H1 (cell line): ENCODE measurements at regions not wholly inside any gene's neighbourhood (a gene's known extent, or its start where the extent isn't known, plus 50 kb on each side); places are given as distances from the start of the nearest gene placed in this dataset.

Experiments
- CTCF ChIA-PET: fragments of 300-600 bp; sonication (Branson Sonifier 250); formaldehyde crosslinking; loops from one replicate; lab custom pipeline; 2021; ENCODE audit not compliant: partially characterized antibody; lab: Charles Lee
- POLR2A ChIA-PET: fragments of 300-600 bp; sonication (Branson Sonifier 250); formaldehyde crosslinking; loops from one replicate; lab custom pipeline; 2021; ENCODE audit warnings: inconsistent platforms; ENCODE audit not compliant: partially characterized antibody; lab: Charles Lee
- DNase-seq, 2 experiments: peaks; one replicate each; pipeline versions ENCODE4 v3.0.0 to v3.0.0-alpha.2; 2010 to 2022; ENCODE audit warnings: low spot score in 2 of 2, low read depth in 1 of 2, mixed read lengths in 1 of 2
- FAIRE-seq: peaks from 2 replicates; lab custom pipeline; 2011; peaks lifted over from hg19 to GRCh38; lab: Jason Lieb, UNC
- H2AFZ ChIP-seq: 2 replicates; pipeline ENCODE4 v1.8.1; 2012; ENCODE audit warnings: low read length, inconsistent platforms
- H2AK5ac ChIP-seq: 2 replicates; pipeline ENCODE4 v1.6.1; 2013; ENCODE audit warnings: low read depth, low read length
- H2BK120ac ChIP-seq: replicated peaks from 2 replicates; pipeline ENCODE3; 2013; ENCODE audit warnings: low read depth, low read length, inconsistent platforms
- H2BK12ac ChIP-seq: 2 replicates; pipeline ENCODE4 v1.6.1; 2013; ENCODE audit warnings: low read depth, low read length
- H2BK15ac ChIP-seq: 2 replicates; pipeline ENCODE4 v1.6.1; 2013; ENCODE audit warnings: low read length
- H2BK20ac ChIP-seq: 2 replicates; pipeline ENCODE4 v1.6.1; 2013; ENCODE audit warnings: low read length
- H2BK5ac ChIP-seq: 2 replicates; pipeline ENCODE4 v1.6.1; 2013; ENCODE audit warnings: low read depth, low read length
- H3K14ac ChIP-seq: 2 replicates; pipeline ENCODE4 v1.6.1; 2013; ENCODE audit warnings: inconsistent platforms; ENCODE audit not compliant: insufficient read length
- H3K18ac ChIP-seq: 2 replicates; pipeline ENCODE4 v1.6.1; 2013; ENCODE audit warnings: low read length; ENCODE audit errors: extremely low read depth
- H3K23ac ChIP-seq: 2 replicates; pipeline ENCODE4 v1.6.1; 2013; ENCODE audit warnings: inconsistent platforms; ENCODE audit not compliant: insufficient read length
- H3K23me2 ChIP-seq: 2 replicates; pipeline ENCODE4 v1.6.1; 2013; ENCODE audit warnings: low read depth, low read length
- H3K27ac ChIP-seq: 2 replicates; pipeline ENCODE4 v1.6.1; 2011; ENCODE audit warnings: low read depth, low read length, inconsistent platforms
- H3K27me3 ChIP-seq, 4 experiments: replicated peaks in 1 of 4; 1 replicate in 1 of 4; 2 replicates in 3 of 4; pipeline versions ENCODE4 v1.6.1 to v1.8.1; 2011 to 2013; ENCODE audit warnings: low read length in 3 of 4, mild to moderate bottlenecking in 3 of 4, inconsistent platforms in 2 of 4, mixed read lengths in 2 of 4, moderate library complexity in 1 of 4; ENCODE audit not compliant: control insufficient read depth in 3 of 4, insufficient read depth in 3 of 4; ENCODE audit errors: extremely low read depth in 1 of 4
- H3K36me3 ChIP-seq, 4 experiments: 2 replicates each; pipeline versions ENCODE4 v1.6.1 to v1.8.1; 2011 to 2013; ENCODE audit warnings: mild to moderate bottlenecking in 4 of 4, low read length in 3 of 4, moderate library complexity in 2 of 4, control low read depth in 1 of 4, inconsistent platforms in 1 of 4; ENCODE audit not compliant: insufficient read depth in 4 of 4, control insufficient read depth in 2 of 4
- H3K4ac ChIP-seq: replicated peaks from 2 replicates; pipeline ENCODE3; 2013; ENCODE audit warnings: low read length, low read depth, mixed read lengths, inconsistent platforms; ENCODE audit not compliant: insufficient read length
- H3K4me1 ChIP-seq, 4 experiments: replicated peaks in 1 of 4; 1 replicate in 1 of 4; 2 replicates in 3 of 4; pipeline versions ENCODE4 v1.6.1 to v1.8.1; 2011 to 2013; ENCODE audit warnings: low read length in 3 of 4, inconsistent platforms in 2 of 4, mixed read lengths in 1 of 4; ENCODE audit not compliant: insufficient read depth in 4 of 4, control insufficient read depth in 3 of 4
- H3K4me2 ChIP-seq, 2 experiments: 2 replicates each; pipeline versions ENCODE4 v1.6.1 to v1.8.1; 2011 to 2013; ENCODE audit warnings: low read depth in 2 of 2, low read length in 2 of 2, control low read depth in 1 of 2, inconsistent platforms in 1 of 2, mild to moderate bottlenecking in 1 of 2; ENCODE audit not compliant: insufficient read depth in 1 of 2
- H3K4me3 ChIP-seq, 4 experiments: fragments of 200-600, 300-600 bp in 1 of 4; sonication (generic), shearing (Covaris generic), sonication (Bioruptor Twin) in 1 of 4; 2 replicates each; pipeline versions ENCODE4 v1.5.1 to v1.8.1; 2011 to 2016; ENCODE audit warnings: low read length in 4 of 4, low read depth in 3 of 4, control low read depth in 2 of 4, inconsistent platforms in 2 of 4, mild to moderate bottlenecking in 2 of 4, mixed read lengths in 1 of 4, moderate library complexity in 1 of 4; ENCODE audit not compliant: insufficient read depth in 2 of 4; ENCODE audit errors: extremely low read depth in 1 of 4
- H3K56ac ChIP-seq: replicated peaks from 2 replicates; pipeline ENCODE3; 2013; ENCODE audit warnings: low read depth, mild to moderate bottlenecking, mixed read lengths, low read length, inconsistent platforms; ENCODE audit not compliant: insufficient read length
- H3K79me1 ChIP-seq: 2 replicates; pipeline ENCODE4 v1.6.1; 2013; ENCODE audit warnings: low read depth, low read length, control low read depth
- H3K79me2 ChIP-seq, 2 experiments: 2 replicates each; pipeline versions ENCODE4 v1.6.1 to v1.8.1; 2012 to 2013; ENCODE audit warnings: low read length in 2 of 2, mild to moderate bottlenecking in 2 of 2, inconsistent platforms in 1 of 2; ENCODE audit not compliant: insufficient read depth in 2 of 2, control insufficient read depth in 1 of 2
- H3K9ac ChIP-seq, 4 experiments: replicated peaks in 1 of 4; 1 replicate in 1 of 4; 2 replicates in 3 of 4; pipeline versions ENCODE4 v1.6.1 to v1.8.1; 2011 to 2013; ENCODE audit warnings: low read depth in 3 of 4, low read length in 3 of 4, control low read depth in 2 of 4, mild to moderate bottlenecking in 2 of 4, moderate library complexity in 2 of 4, inconsistent platforms in 1 of 4; ENCODE audit errors: extremely low read depth in 1 of 4
- H3K9me3 ChIP-seq, 2 experiments: 2 replicates each; pipeline versions ENCODE4 v1.6.1 to v1.8.1; 2012 to 2013; ENCODE audit warnings: mild to moderate bottlenecking in 2 of 2, moderate library complexity in 2 of 2, control low read depth in 1 of 2, inconsistent platforms in 1 of 2, low read depth in 1 of 2, low read length in 1 of 2, mixed read lengths in 1 of 2; ENCODE audit not compliant: insufficient read depth in 2 of 2
- H4K20me1 ChIP-seq, 2 experiments: replicated peaks in 1 of 2; 2 replicates each; pipeline versions ENCODE3 to v1.8.1; 2011 to 2013; ENCODE audit warnings: inconsistent platforms in 2 of 2, low read length in 2 of 2, mild to moderate bottlenecking in 1 of 2; ENCODE audit not compliant: insufficient read depth in 2 of 2, control insufficient read depth in 1 of 2
- H4K5ac ChIP-seq: 2 replicates; pipeline ENCODE4 v1.6.1; 2013; ENCODE audit warnings: low read length, low read depth, mixed read lengths, inconsistent platforms; ENCODE audit not compliant: insufficient read length
- H4K8ac ChIP-seq: 2 replicates; pipeline ENCODE4 v1.8.0; 2013; ENCODE audit warnings: mild to moderate bottlenecking, moderate library complexity, low read length, inconsistent platforms; ENCODE audit not compliant: insufficient read depth; ENCODE audit errors: extremely low read depth
- H4K91ac ChIP-seq: replicated peaks from 2 replicates; pipeline ENCODE3; 2013; ENCODE audit warnings: low read length, mixed read lengths, inconsistent platforms; ENCODE audit not compliant: insufficient read length
- ASH2L ChIP-seq: fragments of 200-600, 300-600 bp; sonication (generic); IDR thresholded peaks from one replicate; pipeline ENCODE4 v1.7.1; 2017; ENCODE audit warnings: low read length
- BACH1 ChIP-seq: IDR thresholded peaks from 2 replicates; pipeline ENCODE4 v1.6.1; 2012; ENCODE audit warnings: low read length, improper control_type of control experiment
- HDAC6 ChIP-seq: IDR thresholded peaks from one replicate; pipeline ENCODE4 v1.7.1; 2012; ENCODE audit warnings: low read depth, mild to moderate bottlenecking, inconsistent platforms, low read length, moderate library complexity
- KDM4A ChIP-seq: IDR thresholded peaks from one replicate; pipeline ENCODE4 v1.7.1; 2012; ENCODE audit warnings: low read depth, mild to moderate bottlenecking, moderate library complexity, low read length, inconsistent platforms; ENCODE audit not compliant: severe bottlenecking
- POLR2AphosphoS5 ChIP-seq: IDR thresholded peaks from 2 replicates; pipeline ENCODE4 v1.6.1; 2011; ENCODE audit warnings: low read depth, low read length
- POU5F1 ChIP-seq: IDR thresholded peaks from 2 replicates; pipeline ENCODE4 v1.6.1; 2011; ENCODE audit warnings: low read depth, mild to moderate bottlenecking, low read length, moderate library complexity
- SIRT6 ChIP-seq: IDR thresholded peaks from one replicate; pipeline ENCODE4 v1.7.1; 2012; ENCODE audit warnings: low read length, inconsistent platforms
- SRF ChIP-seq: IDR thresholded peaks from 2 replicates; pipeline ENCODE4 v1.6.1; 2011; ENCODE audit warnings: mild to moderate bottlenecking, low read depth, low read length, moderate library complexity
- WGBS, 2 experiments: shearing (Covaris generic) in 1 of 2; methylation state at CpG; one replicate each; pipeline versions ENCODE4 v1.1.6 to v1.1.7; 2013 to 2015; ENCODE audit warnings: low lambda C conversion rate in 2 of 2, mixed read lengths in 2 of 2, inconsistent platforms in 1 of 2, low coverage in 1 of 2, missing lambda C conversion rate in 1 of 2; ENCODE audit not compliant: insufficient replicate concordance in 2 of 2, insufficient coverage in 1 of 2, insufficient read length in 1 of 2; ENCODE audit errors: extremely low coverage in 1 of 2, missing lambda C conversion rate in 1 of 2; 5-methylcytosine and 5-hydroxymethylcytosine counted together

DNA sequence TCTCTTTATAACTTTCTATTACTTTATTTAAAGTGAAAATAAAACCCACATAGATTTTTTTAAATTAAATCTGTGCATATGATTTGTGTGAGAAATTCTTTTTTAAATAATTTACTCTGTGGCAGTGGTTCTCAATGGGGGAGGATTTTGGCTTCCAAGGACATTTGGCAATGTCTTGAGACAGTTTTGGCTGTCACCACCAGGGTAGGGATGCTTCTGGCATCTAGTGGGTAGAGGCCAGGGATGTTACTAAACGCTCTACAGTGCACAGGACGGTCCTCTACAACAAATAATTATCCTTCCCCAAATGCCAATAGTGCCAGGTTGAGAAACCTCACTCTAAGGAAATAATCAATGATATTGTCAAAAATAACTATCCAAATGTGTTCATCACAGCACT is 177.9 kb upstream of the CCNG1 start:
- no peaks in the 10 kb centered on the region for H3K79me1 ChIP-seq
- no peaks in the 10 kb centered on the region for H3K79me2 ChIP-seq
- H3K18ac ChIP-seq, result no peak overlapping the region
- H4K20me1 ChIP-seq, result no peaks in the 10 kb centered on the region
- H3K56ac ChIP-seq, result no peak overlapping the region
- DNase-seq (no peak), FAIRE-seq (no peak)
- H3K9ac ChIP-seq, result no peak overlapping the region
- no peak overlapping the region for H3K14ac ChIP-seq
- 100% methylated on average over 2 of the region's 2 CpGs; no CpG with 5 or more reads in 1 of the 2 experiments for WGBS, 2 experiments
- POLR2A ChIA-PET, result interaction anchor here (0.8 kb wide), 1 partner anchor 64 kb away, joined by 5 read pairs; no protein-coding TSS in a partner anchor
- H3K4ac ChIP-seq, result no peak overlapping the region
- no peaks in the 10 kb centered on the region for H3K23me2 ChIP-seq
- H3K27ac ChIP-seq, result no peak overlapping the region
- H2BK120ac ChIP-seq, result no peak overlapping the region
- TF ChIP-seq SIRT6 (no peak), POLR2AphosphoS5 (no peak), KDM4A (no peak), HDAC6 (no peak), POU5F1 (no peak), ASH2L (no peak), BACH1 (no peak), SRF (no peak)
- H2BK20ac ChIP-seq, result no peak overlapping the region
- no peaks in the 10 kb centered on the region for H3K27me3 ChIP-seq
- H2BK15ac ChIP-seq, result no peak overlapping the region
- no peaks in the 10 kb centered on the region for H3K4me1 ChIP-seq
- CTCF ChIA-PET, result interaction anchor here (0.7 to 1.1 kb wide), 2 partner anchors 46 to 1058 kb away, joined by 3 read pairs; no protein-coding TSS in a partner anchor
- no peak overlapping the region for H3K23ac ChIP-seq
- no peaks in the 10 kb centered on the region for H3K9me3 ChIP-seq
- no peak overlapping the region for H3K4me3 ChIP-seq
- no peak overlapping the region for H2AK5ac ChIP-seq
- no peak overlapping the region for H4K91ac ChIP-seq
- H3K4me2 ChIP-seq, result no peak overlapping the region
- H4K5ac ChIP-seq, result no peak overlapping the region
- H4K8ac ChIP-seq, result no peak overlapping the region
- no peaks in the 10 kb centered on the region for H3K36me3 ChIP-seq
- H2BK5ac ChIP-seq, result no peak overlapping the region
- H2BK12ac ChIP-seq, result no peak overlapping the region
- H2AFZ ChIP-seq, result no peak overlapping the region
